Renal cortex interstitium (tissue), 11 donors: ENCODE measurements at regions not wholly inside any gene's neighbourhood (a gene's known extent, or its start where the extent isn't known, plus 50 kb on each side); places are given as distances from the start of the nearest gene placed in this dataset.
"Not testable (repeated sequence)": the region's sequence is repeated elsewhere in the genome, so short reads cannot be mapped to it uniquely, and the experiment has no call there.

Experiments used
- DNase-seq, 11 donors: peaks; one replicate each; pipeline ENCODE4 v3.0.0-alpha.2; 2013; ENCODE audit warnings: low read depth in 9 of 11, low spot score in 4 of 11; ENCODE audit errors: extremely low read depth in 1 of 11

DNA sequence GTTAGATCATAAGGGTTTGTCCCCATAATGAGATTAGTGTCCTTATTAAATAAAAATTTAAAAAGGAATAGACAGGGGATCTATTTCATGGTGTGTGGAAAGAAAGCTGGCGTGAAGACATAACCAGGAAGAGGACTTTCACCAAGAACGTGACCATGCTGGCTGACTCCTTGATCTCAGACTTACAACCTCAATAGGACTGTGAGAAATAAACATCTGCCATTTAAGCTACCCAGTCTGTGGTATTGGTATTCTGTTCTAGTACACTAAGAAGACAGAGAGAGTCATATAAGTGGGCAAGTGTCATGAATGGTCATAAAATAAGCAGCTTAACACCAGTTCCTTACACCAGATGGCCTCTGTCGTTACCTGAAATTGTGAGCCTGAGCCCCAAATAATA, 259.4 kb upstream of the CCNG1 start:
- DNase-seq = no peak

DNA sequence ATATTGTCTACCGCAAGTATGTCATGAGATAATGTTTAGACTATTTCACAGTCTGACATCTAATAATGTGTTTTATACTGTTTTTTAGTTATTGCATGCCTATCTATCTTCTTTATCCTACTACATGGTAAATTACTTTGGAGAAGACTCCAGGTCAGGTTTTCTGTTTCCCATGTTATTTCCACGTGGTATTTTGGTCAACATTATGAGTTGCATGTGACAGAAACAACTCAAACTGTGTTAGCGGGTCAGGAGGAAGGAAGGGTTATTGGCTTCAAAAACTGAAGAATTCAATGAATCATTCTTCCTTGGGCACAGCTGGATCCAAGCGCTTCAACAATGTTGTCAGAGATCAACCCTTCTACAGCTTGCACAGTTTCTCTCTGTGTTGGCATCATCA, 252.1 kb upstream of the CCNG1 start:
- no peak for DNase-seq

DNA sequence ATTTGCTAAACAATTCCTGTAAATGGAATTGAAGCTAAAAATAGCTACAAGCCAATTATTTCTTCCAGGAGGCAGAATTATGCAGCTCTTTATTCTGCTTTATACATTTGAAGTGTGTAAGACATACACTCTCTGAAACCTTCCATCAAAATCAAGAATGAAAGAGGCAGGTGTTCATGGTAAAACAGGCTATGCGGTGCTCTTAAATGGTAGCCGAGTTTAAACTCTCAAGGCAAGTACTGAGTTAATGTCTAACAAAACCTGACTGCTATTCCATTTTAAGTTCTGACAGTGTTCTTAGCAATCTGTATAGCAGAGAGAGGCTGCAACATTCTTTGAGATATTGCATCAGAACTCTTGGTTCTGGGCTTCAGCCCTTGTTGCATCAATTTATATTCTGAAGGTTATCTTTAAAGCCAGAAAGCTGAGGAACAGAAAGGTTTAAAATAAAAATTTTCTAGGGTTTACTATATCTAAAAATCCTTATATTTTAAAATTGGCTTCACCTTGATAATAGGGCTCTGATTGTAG, 248.3 kb upstream of the CCNG1 start:
- DNase-seq = no peak

DNA sequence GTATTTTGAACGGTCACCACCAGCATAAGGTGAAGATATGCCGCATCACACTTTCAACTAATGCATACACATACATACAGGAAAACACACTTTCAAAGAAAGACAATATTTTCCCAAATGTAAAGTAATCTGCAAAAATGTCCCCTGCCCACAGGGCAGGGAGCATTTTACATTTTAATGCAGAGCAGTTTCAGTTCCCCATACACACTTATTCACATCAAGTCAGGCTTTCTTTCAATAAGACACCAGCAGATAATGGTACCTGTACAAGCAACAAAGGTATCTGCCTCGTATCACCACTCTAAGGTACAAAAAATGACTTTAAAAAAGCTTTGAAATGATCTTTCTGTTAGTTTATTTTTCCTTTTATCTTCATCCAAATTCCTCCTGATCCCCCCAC, 247.1 kb upstream of the CCNG1 start:
- no peak for DNase-seq

DNA sequence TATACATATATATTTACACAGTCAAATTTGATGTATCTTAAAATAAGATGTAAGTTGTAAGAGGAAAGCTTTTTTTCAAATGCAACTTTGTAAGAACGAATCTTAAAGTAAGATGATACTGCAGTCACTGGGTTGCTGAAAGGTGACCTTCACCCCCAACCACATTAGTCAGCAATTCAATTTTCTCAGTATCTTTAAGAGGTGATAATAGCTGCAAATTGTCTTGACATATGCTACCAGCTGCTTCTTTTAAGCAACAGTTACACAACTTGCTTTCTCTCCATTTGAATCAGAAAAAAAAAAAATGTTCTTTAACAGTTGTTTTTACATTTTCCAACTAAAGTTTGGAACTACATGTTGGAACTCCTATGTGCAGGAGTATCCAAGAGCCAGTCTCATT, 246.6 kb upstream of the CCNG1 start:
- peak in 1 of 11 donors; percentile 13 for DNase-seq

DNA sequence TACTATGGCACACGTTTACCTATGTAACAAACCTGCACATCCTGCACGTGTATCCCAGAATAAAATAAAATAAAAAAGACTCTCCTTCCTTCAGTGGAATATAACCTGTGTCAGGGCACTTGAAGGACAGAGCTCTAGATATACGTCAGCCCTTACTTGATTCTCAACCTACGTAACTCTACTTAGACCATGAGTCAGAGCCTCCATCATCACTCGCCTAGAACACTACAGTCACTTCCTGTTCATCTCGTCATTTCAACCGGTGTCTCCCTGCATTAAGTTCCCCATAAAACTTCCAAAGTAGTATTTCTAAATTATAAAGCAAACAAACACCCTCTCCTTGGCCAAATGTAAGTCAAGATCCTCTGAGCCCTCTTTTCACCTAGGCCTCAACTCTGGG, 243.5 kb upstream of the CCNG1 start:
- DNase-seq = no peak

DNA sequence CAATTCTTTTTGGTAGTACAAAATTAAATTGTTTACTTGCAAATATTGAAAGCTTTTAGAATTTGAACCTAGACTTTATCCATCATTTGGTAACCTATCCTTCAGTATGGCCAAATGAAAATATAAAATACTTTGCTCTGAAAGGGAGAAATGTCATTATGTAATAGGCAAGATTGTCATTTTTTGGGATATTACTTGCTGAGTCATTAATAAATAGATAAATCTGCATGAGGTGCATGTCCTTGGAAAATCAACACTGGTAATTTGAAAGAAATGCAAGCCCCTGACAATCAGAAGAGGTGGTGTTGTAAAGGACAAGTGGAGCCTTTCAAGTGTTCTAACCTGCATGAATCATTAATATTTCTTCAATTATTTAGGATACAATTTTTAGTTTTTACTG, 231.8 kb upstream of the CCNG1 start:
- no peak for DNase-seq

DNA sequence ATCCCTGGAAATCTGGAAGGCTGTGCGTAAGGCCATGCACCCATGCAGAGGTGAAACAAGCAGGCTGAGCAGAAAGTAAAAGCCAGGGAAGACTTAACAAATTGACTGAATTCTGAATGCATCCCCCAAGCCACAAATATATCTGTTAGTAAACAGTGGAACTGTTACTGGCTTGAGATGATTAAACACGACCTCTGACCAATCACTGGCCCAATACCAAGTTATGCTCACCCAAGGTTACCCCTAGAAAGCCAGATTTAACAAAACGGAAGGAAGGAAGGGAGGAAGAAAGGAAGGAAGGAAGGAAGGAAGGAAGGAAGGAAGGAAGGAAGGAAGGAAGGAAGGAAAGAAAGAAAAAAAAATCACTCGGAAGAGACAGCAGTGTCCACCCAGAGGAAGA, 215.8 kb upstream of the CCNG1 start:
- DNase-seq = no peak

DNA sequence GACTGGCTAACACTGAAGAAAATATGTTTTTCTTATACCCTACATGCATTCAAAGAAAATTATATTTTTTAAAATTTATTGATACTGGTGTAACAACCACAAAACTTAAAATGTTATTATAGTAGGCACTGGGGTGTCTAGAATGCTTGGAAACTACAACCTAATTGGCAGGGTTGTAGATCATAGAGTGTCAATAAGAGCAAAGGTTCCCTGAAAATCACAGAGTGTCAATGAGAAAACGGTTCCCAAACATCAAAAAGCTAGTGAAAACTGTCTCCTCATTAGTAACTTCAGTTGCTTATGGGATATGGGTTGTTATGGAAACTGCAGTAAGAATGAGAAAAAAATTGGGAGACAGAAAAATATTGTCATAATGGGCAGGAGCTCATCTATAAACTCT, 214.4 kb upstream of the CCNG1 start:
- DNase-seq = no peak

DNA sequence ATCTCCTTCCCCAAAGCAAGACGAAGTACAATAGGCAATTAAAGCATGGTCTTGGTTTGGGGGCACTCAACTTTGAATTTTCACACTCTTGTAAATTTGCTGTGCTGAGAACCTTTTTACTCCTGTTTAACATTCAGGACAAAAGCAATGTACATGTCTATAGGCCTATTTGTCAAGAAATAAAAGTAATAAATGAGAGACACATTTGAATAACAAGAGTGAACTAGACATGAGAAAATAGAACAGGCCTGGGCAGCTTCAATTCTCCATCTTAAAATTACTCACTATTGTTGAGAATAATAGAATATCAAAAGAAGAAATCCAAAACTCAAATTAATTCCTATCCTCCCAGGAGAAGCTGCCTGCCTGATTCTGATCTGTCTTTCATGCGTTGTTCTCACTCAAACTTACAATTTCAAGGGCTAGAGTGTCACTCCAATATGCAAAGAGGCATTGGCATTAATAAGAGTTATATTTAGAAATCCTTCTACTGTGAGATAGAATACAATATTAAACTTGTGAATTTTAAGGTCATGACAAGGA, 192.9 kb upstream of the CCNG1 start:
- DNase-seq = no peak

DNA sequence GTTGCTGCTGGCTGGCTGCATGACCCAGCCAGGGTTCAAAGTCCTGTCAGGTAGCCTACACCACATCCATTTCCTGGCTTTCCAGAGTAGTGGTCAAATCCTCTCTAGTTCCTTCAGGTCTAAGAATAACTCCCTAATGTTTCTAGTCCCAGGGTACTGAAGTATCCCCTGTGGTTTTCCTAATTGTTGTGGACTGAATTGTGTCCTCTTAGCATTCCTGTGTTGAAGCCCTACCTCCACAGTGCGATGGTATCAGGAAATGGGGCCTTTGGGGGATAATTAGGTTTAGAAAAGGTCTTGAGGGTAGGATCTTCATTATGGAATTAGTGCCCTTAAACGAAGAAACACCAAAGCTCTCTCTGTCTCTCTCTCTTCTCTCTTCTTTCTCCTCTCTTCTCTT, 191.8 kb upstream of the CCNG1 start:
- no peak for DNase-seq

DNA sequence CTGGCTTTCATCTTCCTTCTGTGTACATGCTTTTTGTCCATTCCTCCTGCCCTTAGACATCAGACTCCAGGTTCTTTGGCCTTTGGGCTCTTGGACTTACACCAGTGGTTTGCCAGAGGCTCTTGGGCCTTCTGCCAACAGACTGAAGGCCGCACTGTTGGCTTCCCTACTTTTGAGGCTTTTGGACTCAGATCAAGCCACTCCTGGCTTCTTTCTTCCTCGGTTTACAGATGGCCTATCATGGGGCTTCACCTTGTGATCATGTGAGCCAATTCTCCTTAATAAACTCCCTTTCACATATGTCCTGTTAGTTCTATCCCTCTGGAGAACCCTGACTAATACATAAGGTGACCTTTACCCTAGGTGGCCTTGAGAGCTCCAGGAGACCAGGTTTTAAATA, 189.1 kb upstream of the CCNG1 start:
- DNase-seq = no peak

DNA sequence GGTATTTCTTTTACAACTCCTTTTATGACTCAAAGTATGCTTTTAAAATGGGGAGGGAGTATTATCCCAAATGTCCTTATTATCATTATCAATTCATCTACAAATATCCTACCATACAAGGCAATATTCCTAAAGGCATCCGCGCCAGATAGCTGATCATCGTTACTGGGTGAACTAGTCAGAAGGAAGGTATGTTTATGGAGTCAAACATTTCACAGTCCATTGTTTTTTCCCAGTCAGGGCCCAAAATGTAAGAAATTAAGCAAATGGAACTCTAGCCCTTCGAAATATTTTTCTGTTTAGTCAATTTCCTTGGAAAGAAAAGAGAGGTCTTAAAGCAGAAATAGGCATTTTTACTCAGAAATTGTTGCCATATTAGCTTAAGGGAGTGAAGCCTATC, 188.5 kb upstream of the CCNG1 start:
- no peak for DNase-seq

DNA sequence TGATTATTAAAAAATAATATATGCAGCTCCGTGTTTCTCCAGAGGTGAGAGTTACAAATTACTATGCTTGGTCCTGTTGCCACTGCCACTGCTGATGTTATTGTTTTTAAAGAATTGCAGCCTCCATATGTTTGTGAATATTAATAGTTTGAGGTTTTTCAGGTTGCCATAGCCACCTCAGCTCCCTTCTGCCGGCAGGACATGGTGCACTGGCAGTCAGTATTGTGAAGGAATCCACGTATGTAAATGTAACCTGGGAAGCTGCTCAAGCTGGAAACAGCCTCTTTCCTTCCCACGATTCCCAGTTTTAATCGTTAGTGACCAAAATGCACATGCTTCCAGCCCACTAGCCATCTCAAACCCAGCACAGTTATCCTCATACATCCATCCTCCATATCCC, 184.4 kb upstream of the CCNG1 start:
- DNase-seq = no peak

DNA sequence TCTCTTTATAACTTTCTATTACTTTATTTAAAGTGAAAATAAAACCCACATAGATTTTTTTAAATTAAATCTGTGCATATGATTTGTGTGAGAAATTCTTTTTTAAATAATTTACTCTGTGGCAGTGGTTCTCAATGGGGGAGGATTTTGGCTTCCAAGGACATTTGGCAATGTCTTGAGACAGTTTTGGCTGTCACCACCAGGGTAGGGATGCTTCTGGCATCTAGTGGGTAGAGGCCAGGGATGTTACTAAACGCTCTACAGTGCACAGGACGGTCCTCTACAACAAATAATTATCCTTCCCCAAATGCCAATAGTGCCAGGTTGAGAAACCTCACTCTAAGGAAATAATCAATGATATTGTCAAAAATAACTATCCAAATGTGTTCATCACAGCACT, 177.9 kb upstream of the CCNG1 start:
- no peak for DNase-seq

DNA sequence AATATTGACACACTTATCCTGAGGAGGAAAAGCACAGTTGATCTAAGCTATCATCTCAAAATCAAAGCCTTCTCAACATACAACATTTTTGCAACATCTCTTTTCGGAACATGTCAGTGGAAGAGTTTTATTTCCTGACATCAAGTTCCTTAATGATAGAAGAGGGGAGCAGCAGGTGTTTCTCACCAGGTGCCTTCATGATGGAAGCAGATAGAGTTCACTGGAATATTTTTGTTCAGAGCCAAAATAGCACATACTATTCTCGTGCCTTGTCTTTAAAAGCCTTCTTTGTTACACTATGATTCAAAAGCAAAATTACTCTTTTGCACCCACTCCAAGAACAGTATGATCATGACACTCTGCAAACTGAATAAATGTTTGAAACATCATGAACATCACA, 176.9 kb upstream of the CCNG1 start:
- DNase-seq = no peak

DNA sequence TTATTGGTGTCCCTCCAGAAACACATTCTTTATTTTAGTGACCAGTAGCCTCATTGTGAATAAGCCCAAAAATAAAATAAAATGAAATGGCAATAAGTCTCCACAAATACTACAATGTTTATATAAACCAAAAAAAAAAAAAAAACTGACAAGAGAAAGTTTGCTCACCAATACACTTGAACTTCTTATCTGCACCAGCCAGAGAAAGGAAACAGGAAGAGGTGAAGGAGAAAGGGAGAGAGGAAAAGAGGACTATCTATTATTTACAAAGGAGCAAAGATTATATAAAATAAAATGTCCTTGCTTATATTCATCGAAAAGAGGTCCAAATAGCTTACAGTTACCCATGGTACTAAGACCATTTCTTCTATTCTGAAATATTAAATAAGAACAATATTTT, 176.4 kb upstream of the CCNG1 start:
- no peak for DNase-seq

DNA sequence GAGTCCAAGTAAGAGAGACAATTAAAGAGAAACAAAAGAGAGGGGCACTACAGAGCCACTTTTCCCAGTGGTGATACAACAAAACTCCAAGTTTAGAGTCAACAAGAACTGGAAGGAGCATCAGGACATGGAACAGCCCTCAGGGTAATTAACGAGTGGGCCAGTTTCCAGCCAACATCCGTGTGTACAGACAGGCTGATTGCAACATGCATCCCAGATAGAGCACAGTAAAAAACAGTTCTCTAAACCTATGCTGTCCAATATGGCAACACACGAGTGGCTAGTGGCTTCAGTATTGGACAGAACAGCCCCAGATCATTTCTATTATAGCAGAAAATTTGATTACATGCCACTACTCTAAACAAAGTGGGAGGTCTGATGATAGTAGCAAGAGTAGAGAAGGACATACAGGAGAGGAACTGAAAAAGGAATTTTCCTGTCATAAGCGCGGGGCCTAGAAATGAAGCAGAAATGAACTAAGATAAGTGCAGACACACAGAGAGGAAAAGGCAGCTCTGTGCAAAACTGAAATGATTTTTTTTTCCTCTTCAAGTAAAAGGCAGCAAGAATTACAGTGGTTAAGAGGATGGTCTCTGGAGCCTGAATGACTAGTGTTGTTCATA, 175.6 kb upstream of the CCNG1 start:
- DNase-seq = no peak

DNA sequence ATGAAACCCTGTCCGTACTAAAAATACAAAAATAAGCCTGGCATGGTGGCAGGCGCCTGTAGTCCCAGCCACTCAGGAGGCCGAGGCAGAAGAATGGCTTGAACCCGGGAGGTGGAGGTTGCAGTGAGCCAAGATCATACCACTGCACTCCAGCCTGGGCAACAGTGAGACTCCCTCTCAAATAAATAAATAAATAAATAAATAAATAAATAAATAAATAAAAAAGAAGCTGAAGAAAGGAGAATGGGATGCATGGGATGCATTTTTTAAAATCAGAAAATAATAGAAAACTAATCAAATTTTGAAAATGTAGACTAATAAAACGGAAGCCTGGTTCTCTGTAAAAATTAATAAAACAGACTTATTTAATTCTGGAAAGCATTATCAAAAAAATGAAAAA, 171.1 kb upstream of the CCNG1 start:
- DNase-seq = not testable (repeated sequence)

DNA sequence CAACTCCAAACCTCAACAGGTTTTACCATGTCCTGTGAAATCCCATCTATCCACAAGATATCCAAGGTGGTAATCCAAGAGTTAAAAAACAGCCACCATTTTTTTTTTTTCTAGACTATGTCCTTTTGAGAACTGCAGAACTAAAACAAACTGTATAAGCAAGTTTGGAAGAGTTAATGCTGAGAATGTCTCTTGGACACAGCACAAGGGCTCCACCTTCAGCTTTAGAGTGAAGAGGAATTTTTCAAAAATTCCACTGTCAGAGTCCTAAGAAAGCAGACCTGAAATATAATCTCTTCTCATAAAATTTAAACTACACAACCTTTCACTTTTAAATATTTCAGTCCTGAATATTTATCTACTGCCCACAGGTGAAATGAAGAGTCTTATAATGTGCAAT, 167.8 kb upstream of the CCNG1 start:
- peak in 7 of 11 donors; percentile 2 to 28 (median 9) for DNase-seq

DNA sequence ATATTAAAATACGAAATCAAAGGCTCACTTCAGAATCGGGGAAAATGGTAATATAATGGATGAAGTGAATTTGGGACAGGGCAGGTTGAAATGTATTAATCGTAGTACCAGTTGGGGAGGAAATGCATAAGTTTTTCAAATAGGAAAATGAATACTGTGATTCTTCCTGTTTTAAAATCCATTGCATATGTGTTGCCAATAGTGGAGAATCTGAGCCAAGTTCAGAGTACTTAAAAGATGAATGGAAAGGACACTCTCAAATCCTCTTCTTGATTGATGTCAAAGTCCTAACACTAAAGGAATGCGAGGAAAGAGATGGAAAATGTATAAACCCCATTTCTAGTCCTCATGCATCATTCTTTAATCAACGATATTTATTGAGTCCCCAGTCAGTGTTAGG, 160.9 kb upstream of the CCNG1 start:
- DNase-seq = no peak
